ENCODE measurements at regions not wholly inside any gene's neighbourhood (a gene's known extent, or its start where the extent isn't known, plus 50 kb on each side); places are given as distances from the start of the nearest gene placed in this dataset.

GRCh38 chr15:29203718-29204368, 65.8 kb downstream of the NSMCE3 start:
- TF ChIP-seq JUNB (IDR thresholded peaks at IDR 0.05), result no peak
- TF ChIP-seq PBX3 (IDR thresholded peaks at IDR 0.05), result no peak
- TF ChIP-seq FOSL2 (IDR thresholded peaks at IDR 0.05), result no peak
- no peak for TF ChIP-seq FOSL2 (CRISPR knock-in tag; IDR thresholded peaks at IDR 0.05)
- TF ChIP-seq FOXS1 (CRISPR knock-in tag; IDR thresholded peaks at IDR 0.05), result no peak
- DNase-seq (ENCODE audit: low read depth in 1 of 2, low spot score in 1 of 2) (no peak), ATAC-seq (no peak), FAIRE-seq (no peak)
- POLR2A ChIA-PET, result no interaction called here
- H3K4me3 ChIP-seq, result no peak overlapping the region
- WGBS (ENCODE audit: missing lambda C conversion rate), result 35% methylated on average over 8 of the region's 8 CpGs
- H3K27ac ChIP-seq, result no peak overlapping the region
- H3K9me3 ChIP-seq, result no peaks in the 10 kb centered on the region
- no peaks in the 10 kb centered on the region for H3K4me1 ChIP-seq
- no peak overlapping the region for H3K4me2 ChIP-seq
- CTCF ChIA-PET, result interaction anchor here (2.9 kb wide), 1 partner anchor 64 kb away, joined by 7 read pairs; no protein-coding TSS in a partner anchor

- CTCF ChIA-PET, result interaction anchor here (1.3 kb wide), 1 partner anchor 38 kb away, joined by 3 read pairs; no protein-coding TSS in a partner anchor
- Histone ChIP-seq H3K4me2 (no peak overlapping the region), H3K4me1 (no peaks in the 10 kb centered on the region), H3K27ac (no peak overlapping the region), H3K9me3 (no peaks in the 10 kb centered on the region), H3K4me3 (no peak overlapping the region)
- DNase-seq (ENCODE audit: low read depth in 1 of 2, low spot score in 1 of 2) (no peak), FAIRE-seq (no peak), ATAC-seq (no peak)
- POLR2A ChIA-PET, result no interaction called here
- WGBS (ENCODE audit: missing lambda C conversion rate), result 39% methylated on average over 3 of the region's 3 CpGs
- no peak for TF ChIP-seq NFE2L2 (conservative IDR thresholded peaks at IDR 0.05; ENCODE audit: low read length)
- TF ChIP-seq PBX3 (IDR thresholded peaks at IDR 0.05), result no peak
- TF ChIP-seq CBX8 (IDR thresholded peaks at IDR 0.05), result no peak
- TF ChIP-seq EP300 (IDR thresholded peaks at IDR 0.05), result no peak
- TF ChIP-seq MYC (IDR thresholded peaks at IDR 0.05; ENCODE audit: borderline replicate concordance, low read length), result no peak
- TF ChIP-seq EHF (CRISPR knock-in tag; IDR thresholded peaks at IDR 0.05), result no peak
- TF ChIP-seq RFX5 (IDR thresholded peaks at IDR 0.05), result no peak
- no peak for TF ChIP-seq CEBPB (IDR thresholded peaks at IDR 0.05)
- TF ChIP-seq HDAC2 (IDR thresholded peaks at IDR 0.05), result no peak
- TF ChIP-seq HOXB5 (CRISPR knock-in tag; IDR thresholded peaks at IDR 0.05), result no peak
Measured at GRCh38 chr15:29196722-29197121, 72.9 kb downstream of the NSMCE3 start.

GRCh38 chr15:29196290-29196689, 73.3 kb downstream of the NSMCE3 start:
- H3K27ac ChIP-seq, result no peak overlapping the region
- WGBS (ENCODE audit: missing lambda C conversion rate), result 49% methylated on average over 14 of the region's 14 CpGs
- ChIA-PET POLR2A (no interaction called here), CTCF (interaction anchor here (1.3 kb wide), 1 partner anchor 37 kb away, joined by 3 read pairs; no protein-coding TSS in a partner anchor)
- FAIRE-seq (no peak), ATAC-seq (no peak), DNase-seq (ENCODE audit: low read depth in 1 of 2, low spot score in 1 of 2) (no peak)
- no peak overlapping the region for H3K4me2 ChIP-seq
- no peaks in the 10 kb centered on the region for H3K4me1 ChIP-seq
- H3K4me3 ChIP-seq, result no peak overlapping the region
- H3K9me3 ChIP-seq, result no peaks in the 10 kb centered on the region
- TF ChIP-seq CBX2 (IDR thresholded peaks at IDR 0.05; ENCODE audit: borderline replicate concordance, low read depth), result no peak
- TF ChIP-seq E2F6 (IDR thresholded peaks at IDR 0.05; ENCODE audit: borderline replicate concordance, low read depth), result no peak
- no peak for TF ChIP-seq ZFP36 (IDR thresholded peaks at IDR 0.05; ENCODE audit: borderline replicate concordance, partially characterized antibody)
- no peak for TF ChIP-seq KDM5A (IDR thresholded peaks at IDR 0.05)
- no peak for TF ChIP-seq ESRRA (IDR thresholded peaks at IDR 0.05; ENCODE audit: borderline replicate concordance, low read length)
- no peak for TF ChIP-seq CTCF (IDR thresholded peaks at IDR 0.05)
- no peak for TF ChIP-seq HOXB5 (CRISPR knock-in tag; IDR thresholded peaks at IDR 0.05)
- no peak for TF ChIP-seq FOSB (CRISPR knock-in tag; IDR thresholded peaks at IDR 0.05)
- TF ChIP-seq EP300 (IDR thresholded peaks at IDR 0.05), result no peak
- TF ChIP-seq TFCP2L1 (CRISPR knock-in tag; IDR thresholded peaks at IDR 0.05), result no peak
- no peak for TF ChIP-seq CEBPB (IDR thresholded peaks at IDR 0.05)
- TF ChIP-seq BCL3 (IDR thresholded peaks at IDR 0.05), result no peak
- no peak for TF ChIP-seq REST (IDR thresholded peaks at IDR 0.05)
- TF ChIP-seq GATA3 (IDR thresholded peaks at IDR 0.05; ENCODE audit: borderline replicate concordance), result no peak

Data from A549 (cell line).